HG03354 (cell line): ENCODE measurements at regions not wholly inside any gene's neighbourhood (a gene's known extent, or its start where the extent isn't known, plus 50 kb on each side); places are given as distances from the start of the nearest gene placed in this dataset.
"Not testable (repeated sequence)": the region's sequence is repeated elsewhere in the genome, so short reads cannot be mapped to it uniquely, and the experiment has no call there.

Experiments
- ATAC-seq: cut with Tn5 transposase; IDR thresholded peaks from one replicate; pipeline ENCODE4 v1.9.1; 2021; ENCODE audit warnings: mild to moderate bottlenecking; ENCODE audit not compliant: unreplicated experiment, poor library complexity, severe bottlenecking

DNA sequence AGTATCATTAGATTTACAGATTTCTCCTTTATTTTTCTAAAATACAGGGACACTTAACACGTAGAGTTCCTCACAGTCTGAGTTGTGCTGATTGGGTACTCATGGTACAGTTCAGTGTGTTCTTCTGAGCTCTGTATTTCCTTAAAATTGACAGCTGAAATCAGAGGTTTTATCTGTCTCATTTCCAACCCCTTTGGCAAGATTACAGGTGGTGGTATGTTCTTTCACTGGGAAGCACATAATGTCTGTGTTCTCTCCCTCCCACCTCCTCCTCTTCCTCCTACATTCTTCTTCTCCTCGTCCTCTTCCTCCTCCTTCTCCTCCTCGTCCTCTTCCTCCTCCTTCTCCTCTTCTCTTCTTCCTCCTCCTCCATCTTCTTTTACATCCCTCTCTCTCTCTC, 99.5 kb upstream of the EEPD1 start:
- no peak for ATAC-seq

DNA sequence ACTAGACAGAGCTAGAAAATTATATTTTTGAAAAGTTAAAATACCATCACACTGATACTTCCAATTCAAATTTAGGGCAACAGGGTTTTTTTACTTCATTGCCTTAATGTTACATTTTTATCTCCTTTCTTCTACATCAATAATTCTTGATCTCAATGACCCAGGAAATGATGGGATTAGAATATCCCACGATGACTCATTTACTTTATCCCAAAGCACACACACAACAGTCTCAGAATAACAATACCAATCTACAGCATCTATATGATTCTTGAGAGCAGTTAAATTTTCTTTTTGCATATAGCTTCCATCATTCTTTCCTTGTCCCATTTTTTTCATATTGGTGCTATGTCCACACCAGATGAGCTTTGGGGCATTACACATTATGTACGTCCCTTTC, 98.4 kb upstream of the EEPD1 start:
- ATAC-seq, result no peak

DNA sequence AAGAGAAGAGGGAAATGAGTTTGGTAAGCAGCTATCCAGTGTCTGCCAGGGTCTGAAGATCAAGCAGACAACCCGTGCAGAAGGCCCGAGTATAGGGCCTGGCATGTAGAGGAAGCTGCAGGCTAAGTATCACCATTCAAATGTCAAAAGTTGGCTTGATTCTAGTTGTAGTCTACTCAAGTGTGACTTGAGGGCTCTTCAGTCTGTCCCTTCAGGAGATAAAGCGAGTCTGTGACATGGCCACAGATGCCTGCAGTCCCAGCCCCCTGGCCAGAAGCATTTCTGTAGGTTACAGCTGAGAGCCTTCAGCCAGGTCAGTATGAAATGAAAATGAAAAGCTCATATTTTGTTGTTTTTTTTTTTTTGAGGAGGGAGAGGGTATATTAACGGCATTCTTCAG, 97.8 kb upstream of the EEPD1 start:
- ATAC-seq, result no peak

DNA sequence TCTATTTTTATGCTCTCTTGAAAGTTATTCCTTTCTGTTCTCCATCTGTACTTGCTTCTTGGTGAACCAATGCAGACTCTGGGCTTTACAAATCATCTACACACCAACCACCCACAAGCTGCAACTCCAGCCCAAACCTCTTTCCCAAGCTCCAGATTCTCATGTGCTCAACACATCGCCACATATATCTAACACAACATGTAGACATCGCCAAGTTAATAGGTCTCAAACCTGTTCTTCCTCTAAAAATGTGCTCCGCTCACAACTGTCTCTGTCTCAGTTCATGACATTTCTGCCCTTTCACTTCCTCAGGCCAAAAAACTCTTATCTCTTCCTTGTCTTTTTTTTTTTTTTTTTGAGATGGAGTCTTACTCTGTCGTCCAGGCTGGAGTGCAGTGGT, 95.7 kb upstream of the EEPD1 start:
- peak; percentile 44 for ATAC-seq

DNA sequence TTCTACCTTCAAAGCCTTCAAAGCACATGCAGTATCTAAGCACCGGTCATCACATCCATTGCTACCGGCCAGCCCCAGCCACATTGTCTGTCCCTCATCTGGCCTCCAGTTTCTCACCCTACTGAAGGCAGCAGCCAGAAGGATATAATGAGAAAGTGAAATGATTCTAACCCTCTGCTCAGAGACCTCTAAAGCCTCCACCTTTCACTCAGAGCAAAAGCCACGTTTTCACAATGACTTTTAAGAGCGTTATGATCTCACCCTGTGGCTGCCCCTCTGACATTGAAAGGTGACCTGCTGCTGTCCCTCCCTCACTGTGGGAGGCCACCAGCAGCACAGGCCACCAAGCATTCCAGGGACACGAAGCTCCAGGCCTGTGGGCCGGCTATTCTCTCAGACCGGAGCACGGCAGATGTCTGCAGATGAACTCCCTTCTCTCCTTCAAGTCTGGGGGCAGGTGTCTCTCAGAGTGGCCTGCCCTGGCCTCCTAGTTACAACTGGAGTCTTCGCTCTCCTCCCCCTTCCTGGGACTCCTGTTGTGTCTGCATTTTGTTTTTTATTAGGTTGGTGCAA, 94.9 kb upstream of the EEPD1 start:
- peak; percentile 38 for ATAC-seq

DNA sequence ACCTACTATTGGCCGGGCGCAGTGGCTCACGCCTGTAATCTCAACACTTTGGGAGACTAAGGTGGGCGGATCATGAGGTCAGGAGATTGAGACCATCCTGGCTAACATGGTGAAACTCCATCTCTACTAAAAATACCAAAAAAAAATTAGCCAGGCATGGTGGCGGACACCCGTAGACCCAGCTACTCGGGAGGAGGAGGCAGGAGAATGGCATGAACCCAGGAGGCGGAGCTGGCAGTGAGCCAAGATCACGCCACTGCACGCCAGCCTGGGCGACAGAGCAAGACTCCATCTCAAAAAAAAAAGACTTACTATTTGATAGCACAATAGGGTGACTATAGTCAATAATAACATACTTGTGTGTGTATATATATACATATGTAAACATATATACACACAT, 92.7 kb upstream of the EEPD1 start:
- not testable (repeated sequence) for ATAC-seq

DNA sequence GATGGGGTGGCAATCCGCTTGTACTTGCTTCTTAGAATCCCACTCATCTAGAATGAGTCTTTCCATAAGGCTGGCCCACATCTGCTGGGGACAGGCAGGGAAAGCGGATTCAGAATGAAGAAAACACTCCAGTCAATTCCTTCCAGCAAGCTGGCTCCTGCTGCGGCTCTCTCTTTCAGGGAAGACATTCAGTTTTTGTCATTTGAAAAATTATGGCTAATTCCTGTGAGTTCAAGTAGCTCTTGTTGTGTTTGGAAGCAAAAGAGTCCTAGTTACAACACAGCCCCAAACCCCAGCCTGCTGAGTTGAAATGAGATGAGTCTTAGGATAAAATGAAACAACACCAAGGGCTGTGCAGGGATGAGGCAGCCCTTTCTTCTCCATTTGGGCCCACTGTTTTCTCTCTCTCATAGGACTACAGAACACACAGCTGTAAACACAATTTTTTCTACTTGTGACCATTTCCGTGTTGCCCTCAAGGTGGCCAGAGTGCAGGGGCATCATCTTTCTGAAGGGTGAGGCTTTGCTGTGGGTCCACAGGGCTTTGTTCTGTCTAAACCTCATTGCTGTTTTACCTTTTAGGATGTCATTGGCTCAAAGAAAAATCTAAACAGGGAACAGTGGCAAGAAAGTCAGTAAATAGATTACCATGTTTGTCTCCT, 90.8 kb upstream of the EEPD1 start:
- no peak for ATAC-seq

DNA sequence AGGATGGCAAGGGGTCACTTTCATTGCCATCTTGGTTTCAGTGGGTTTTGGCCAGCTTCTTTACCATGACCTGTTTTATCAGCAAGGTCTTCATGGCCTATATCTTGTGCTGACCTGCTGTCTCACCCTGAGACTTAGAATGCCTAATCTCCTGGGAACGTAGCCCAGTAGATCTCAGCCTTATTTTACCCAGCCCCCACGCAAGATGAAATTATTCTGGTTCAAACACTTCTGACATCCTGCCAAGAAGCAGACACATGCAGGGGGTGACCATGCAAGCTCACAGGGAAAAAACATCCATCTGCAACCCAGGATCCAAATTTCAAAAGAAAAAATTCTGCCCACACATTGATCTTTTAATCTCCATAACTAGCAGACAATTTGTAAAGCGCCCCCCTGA, 88.4 kb upstream of the EEPD1 start:
- ATAC-seq, result no peak

DNA sequence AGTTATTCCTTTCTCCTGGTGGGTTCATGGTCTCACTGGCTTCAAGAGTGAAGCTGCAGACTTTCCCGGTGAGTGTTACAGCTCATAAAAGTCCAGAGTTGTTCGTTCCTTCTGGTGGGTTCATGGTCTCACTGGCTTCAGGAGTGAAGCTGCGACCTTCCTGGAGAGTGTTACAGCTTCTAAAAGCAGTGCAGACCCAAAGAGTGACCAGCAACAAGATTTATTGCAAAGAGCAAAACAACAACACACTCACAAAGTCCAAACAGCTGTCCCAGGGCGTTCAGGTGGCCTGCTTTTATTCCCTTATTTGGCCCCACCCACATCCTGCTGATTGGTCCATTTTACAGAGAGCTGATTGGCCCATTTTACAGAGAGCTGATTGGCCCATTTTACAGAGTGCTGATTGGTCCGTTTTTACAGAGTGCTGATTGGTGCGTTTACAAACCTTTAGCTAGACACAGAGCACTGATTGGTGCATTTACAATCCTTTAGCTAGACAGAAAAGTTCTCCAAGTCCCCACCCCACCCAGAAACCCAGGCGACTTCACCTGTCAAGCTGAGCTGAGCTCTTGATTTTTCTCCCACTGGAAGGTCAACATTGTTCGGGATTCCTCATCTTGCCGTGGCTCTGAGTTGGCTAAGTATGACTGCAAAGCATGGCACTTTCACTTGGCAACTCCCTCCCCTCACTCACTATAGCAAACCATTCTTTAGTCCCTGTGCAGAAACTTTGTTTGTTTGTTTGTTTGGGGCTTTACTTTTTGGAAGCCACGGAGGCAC, 87.3 kb upstream of the EEPD1 start:
- not testable (repeated sequence) for ATAC-seq

DNA sequence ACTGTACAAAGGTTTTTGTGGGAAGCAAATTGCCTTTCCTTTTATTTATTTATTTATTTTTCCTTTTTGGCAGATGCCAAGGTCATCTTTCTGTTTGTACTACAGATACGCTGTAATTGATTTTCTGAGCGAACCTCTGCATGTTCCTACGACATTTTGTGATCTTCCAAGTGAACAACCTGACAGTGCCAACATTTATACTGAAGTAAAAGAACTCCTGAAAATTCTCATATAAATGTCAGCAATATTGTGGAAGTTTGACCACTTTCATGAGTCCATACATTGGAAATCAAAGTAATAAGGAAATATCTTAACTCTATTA, 86.8 kb upstream of the EEPD1 start:
- no peak for ATAC-seq

DNA sequence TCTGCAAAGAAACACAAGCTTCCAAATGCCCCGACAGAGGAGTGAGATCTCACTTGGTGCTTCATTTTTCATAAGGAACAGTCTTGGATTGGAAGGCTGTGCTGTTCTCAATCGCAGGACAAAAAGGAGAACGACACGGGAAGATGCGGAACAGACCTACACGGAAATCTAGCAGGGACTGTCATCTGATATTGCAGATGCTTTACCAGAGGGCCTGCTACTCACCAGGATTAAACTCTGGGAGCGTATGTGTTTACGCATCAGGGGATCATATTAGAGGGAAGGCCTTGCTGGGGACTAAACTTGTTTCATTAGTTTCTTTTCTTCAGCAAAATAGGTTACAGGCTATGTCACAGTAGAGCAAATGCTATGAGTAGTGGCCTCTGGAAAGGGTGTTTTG, 82.8 kb upstream of the EEPD1 start:
- ATAC-seq, result no peak

DNA sequence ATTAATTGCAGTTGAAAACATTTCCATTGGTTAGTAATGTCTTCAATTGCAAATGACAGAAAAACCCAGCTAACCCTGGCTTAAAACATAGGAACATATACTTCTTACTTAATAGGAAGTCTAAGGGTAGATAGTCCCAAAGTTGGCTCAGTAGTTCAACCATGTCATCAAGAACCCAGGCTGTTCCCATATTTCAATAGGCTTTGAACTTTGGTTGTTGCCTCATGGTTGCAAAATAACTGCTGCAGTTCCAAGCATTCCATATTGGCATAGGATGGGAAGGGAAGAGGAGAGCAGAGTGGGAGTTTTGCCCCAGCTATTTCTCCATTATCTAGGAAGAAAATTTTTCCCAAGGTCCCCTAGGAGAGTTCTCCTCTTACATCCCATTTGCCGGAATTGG, 81.4 kb upstream of the EEPD1 start:
- ATAC-seq, result no peak

DNA sequence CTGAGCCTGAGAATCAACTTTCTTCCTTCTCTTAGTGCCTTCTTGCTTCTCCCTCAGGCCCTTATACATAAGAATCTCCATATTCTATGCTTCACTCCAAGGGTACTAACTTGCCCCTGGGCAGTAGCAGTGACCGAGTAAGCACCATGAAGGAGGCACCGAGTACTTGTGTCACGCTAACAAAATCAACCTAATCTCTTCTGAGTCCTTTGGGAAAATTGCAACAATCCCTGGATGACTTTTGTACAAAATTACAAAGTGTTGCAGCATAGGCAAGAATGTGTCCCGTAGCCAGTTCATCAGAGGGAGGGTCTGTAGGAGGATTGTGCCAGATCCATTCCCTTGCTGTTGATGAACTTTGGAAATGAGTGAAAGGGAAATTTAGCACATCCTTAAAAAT, 80.4 kb upstream of the EEPD1 start:
- no peak for ATAC-seq

DNA sequence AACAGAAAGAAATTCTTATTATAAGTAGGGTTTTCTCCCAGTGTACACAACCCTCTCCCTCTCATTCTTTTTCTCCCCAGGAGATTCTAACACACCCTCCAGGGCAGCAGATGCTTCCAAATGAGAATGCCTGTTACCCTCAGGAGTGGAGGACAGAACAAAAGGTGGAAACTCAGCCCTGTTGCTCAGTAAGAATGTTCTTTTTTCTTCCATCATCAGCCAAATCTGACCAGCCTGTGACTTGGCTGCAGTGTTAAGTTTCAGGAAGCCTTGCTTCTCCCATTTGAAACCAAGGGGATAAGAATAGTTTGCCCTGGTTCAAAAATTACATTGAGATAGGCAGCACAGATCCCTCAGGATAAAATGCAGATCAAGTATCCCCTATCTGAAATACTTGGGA, 77.5 kb upstream of the EEPD1 start:
- ATAC-seq, result no peak

DNA sequence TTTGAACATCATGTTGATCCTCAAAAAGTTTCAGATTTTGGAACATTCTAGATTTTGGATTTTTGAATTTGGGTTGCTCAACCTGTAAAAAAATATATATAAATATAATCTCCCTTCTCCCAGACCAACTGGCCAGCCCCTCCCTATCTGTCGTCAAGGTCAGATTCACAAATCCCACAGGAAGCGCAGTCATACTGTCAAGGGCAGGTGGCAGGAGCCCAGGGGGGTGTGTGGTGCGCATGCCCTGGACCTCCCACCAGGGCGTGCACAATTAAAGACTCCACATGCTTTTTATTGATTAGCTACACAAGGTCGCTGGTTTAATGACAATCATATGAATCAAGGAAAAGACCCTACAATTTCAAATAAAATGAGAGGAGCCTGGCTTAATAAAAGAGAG, 77.0 kb upstream of the EEPD1 start:
- no peak for ATAC-seq

DNA sequence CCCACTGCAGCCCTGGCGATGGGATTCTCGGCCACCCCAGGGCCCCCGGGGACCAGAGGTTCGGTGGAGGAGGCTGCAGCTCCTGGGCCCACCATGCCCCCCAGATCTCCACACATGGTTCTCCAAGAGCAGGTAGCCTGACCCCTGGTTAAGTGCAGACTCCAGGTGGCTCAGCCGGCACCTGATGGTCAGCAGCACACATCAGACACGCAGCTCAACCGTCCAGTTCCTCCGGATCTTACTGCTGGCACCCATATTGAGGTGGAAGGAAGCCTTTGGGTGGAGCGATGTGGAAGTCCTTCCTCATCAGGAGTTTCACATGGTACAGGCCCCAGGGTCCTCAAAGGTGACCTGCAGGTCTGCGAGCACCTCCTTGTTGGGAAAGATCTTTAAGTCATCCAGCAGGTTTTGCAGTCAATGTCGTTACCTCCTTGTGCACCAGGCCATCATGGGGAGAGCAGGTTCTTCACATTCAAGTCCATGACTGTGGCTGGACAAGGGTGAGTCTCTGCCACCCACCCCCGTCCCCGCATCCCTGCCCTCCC, 74.2 kb upstream of the EEPD1 start:
- no peak for ATAC-seq

DNA sequence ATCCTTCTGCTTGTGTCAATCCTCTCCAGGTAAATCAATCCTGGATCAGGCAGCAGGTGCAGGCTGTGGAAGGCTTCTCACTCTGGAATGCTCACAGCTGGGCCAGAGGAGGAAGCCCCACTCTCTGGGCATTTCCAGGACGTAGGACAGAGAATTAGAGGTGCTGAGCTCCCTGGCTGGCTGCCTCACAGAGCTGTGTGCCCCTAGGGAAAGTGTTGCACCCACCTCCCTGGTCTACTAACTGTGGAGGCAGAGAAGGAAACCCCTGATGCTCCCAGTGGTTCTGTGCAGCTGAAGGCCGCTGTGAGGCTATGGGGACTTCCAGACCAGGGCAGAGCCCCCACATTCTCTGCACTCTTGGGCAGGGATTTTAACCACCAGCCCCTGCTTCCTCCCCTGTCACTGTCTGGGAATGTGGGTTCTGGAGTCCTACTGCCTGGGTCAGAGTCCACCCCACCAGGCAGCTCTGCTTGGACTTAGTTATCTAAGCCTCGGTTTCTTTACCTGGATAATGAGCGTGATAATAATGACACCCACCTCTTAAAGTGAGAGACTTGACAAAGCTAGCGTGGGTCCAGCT, 73.5 kb upstream of the EEPD1 start:
- ATAC-seq, result no peak

DNA sequence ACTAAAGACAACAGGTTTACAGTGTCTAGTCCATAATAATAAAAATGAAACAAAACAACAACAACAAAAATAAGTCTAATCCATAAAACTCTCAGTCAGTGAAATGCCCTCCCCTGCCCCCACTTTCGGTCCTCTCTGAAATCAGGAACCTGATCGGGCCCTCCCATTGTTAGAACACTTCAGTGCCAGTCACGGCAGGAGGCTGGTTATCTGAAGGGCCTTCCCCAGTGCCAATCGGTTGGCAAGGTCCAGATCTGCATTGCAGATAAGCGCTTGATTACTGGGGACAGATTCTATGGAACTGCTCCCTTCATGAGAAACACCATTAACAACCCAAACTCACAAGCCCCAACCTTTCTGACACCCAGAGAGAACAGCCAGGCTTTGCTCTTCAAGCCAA, 72.2 kb upstream of the EEPD1 start:
- ATAC-seq, result no peak

DNA sequence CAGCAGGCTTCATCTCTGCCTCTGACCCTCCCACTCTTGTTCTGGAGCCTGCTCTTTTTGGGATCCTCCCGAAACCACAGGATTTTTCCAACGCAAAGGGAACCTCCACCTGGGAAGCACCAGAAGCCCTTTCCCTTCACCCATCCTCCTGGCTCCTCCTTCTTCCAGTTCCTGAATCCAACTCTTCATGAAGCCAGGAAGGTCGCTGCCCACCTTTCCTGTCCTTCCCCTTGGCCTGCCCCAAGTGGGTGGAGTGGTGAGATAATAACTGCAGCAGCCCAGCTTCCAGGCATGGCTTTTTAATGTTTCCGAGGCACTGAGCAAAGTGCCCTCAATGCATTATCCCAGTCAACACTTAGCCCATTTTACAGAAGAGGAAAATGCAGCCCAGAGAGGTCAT, 70.8 kb upstream of the EEPD1 start:
- ATAC-seq, result no peak

DNA sequence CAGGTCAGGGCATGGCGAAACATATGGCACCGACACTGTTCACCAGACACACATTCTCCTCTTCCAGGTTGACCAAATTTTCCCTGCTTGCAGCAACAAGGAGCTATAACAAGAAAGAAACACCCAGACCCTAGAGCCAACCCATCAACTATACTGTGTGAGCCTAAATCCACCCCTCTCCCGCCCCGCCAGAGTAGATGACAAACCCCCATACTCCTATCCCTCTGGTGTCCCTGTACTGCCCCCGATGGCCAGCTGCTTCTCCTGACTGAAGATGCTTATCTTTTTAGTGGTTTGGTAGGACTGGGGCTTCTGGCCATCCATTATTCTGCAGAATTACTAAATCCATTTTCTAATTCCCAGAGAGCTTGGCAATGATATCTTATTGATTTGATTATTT, 70.1 kb upstream of the EEPD1 start:
- no peak for ATAC-seq
